ENCODE measurements at regions not wholly inside any gene's neighbourhood (a gene's known extent, or its start where the extent isn't known, plus 50 kb on each side); places are given as distances from the start of the nearest gene placed in this dataset.
"Not testable (repeated sequence)": the region's sequence is repeated elsewhere in the genome, so short reads cannot be mapped to it uniquely, and the experiment has no call there.

DNA sequence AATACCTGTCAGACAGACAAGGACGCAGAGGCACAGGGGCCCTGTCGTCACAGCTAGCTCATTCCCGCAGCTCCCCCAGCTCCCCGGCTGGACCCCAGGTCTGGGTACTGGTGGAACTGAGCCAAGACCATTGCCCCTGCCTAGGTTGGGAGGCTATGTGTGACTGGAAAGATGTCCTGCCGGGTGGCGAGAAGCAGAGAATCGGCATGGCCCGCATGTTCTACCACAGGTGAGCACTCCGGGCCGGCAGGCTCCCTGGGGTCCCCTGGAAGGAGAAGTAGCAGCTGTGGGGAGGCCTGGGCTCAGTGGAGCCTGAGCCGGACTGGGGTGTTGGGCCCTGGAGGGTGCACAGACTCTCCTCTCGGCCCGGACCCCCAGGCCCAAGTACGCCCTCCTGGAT, 3028.3 kb upstream of the TEKT4 start:
- TF ChIP-seq, protein P1, sequence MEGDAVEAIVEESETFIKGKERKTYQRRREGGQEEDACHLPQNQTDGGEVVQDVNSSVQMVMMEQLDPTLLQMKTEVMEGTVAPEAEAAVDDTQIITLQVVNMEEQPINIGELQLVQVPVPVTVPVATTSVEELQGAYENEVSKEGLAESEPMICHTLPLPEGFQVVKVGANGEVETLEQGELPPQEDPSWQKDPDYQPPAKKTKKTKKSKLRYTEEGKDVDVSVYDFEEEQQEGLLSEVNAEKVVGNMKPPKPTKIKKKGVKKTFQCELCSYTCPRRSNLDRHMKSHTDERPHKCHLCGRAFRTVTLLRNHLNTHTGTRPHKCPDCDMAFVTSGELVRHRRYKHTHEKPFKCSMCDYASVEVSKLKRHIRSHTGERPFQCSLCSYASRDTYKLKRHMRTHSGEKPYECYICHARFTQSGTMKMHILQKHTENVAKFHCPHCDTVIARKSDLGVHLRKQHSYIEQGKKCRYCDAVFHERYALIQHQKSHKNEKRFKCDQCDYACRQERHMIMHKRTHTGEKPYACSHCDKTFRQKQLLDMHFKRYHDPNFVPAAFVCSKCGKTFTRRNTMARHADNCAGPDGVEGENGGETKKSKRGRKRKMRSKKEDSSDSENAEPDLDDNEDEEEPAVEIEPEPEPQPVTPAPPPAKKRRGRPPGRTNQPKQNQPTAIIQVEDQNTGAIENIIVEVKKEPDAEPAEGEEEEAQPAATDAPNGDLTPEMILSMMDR (IDR thresholded peaks at IDR 0.05 in 2 of 3, conservative IDR thresholded peaks at IDR 0.05 in 1 of 3; ENCODE audit: borderline replicate concordance in 1 of 3, insufficient read depth in 1 of 3, low read depth in 2 of 3, low read length in 2 of 3), result not testable (repeated sequence)
- TF ChIP-seq SIN3A (IDR thresholded peaks at IDR 0.05; ENCODE audit: low read depth); ELF1 (IDR thresholded peaks at IDR 0.05; ENCODE audit: borderline replicate concordance, low read depth); POLR2A (IDR thresholded peaks at IDR 0.05; ENCODE audit: borderline replicate concordance, extremely low read depth, insufficient read depth, insufficient read length): not testable (repeated sequence)

All from HCT116 (cell line).